ENCODE measurements at regions not wholly inside any gene's neighbourhood (a gene's known extent, or its start where the extent isn't known, plus 50 kb on each side); places are given as distances from the start of the nearest gene placed in this dataset.

- no peak for TF ChIP-seq CTCF (IDR thresholded peaks at IDR 0.05; ENCODE audit: low read length)
- no peak for TF ChIP-seq EZH2 (optimal IDR thresholded peaks at IDR 0.05; ENCODE audit: low read depth, low read length)
- TF ChIP-seq EZH2phosphoT487 (IDR thresholded peaks at IDR 0.05; ENCODE audit: low read length): no peak
These were observed 315.6 kb upstream of the THBS1 start for GRCh38 chr15:39265261-39265660.

All from MM.1S (cell line).